GM21619 (cell line): ENCODE measurements at regions not wholly inside any gene's neighbourhood (a gene's known extent, or its start where the extent isn't known, plus 50 kb on each side); places are given as distances from the start of the nearest gene placed in this dataset.
"Not testable (repeated sequence)": the region's sequence is repeated elsewhere in the genome, so short reads cannot be mapped to it uniquely, and the experiment has no call there.

Source experiments
- ATAC-seq: cut with Tn5 transposase; IDR thresholded peaks from one replicate; pipeline ENCODE4 v1.9.1; 2021; ENCODE audit not compliant: unreplicated experiment

GRCh38 chr15:99826157-99826780 is 93.0 kb upstream of the LYSMD4 start:
- ATAC-seq, result no peak

- ATAC-seq, result no peak
Observed at GRCh38 chr15:99823346-99823745, 90.1 kb upstream of the LYSMD4 start.

GRCh38 chr15:99819981-99820718 is 86.9 kb upstream of the LYSMD4 start:
- ATAC-seq, result no peak

- ATAC-seq, result no peak
Observed at GRCh38 chr15:99818872-99819271, 85.6 kb upstream of the LYSMD4 start.

GRCh38 chr15:99816862-99817261 is 83.6 kb upstream of the LYSMD4 start:
- not testable (repeated sequence) for ATAC-seq

- ATAC-seq, result not testable (repeated sequence)
Observed at GRCh38 chr15:99810663-99811062, 77.4 kb upstream of the LYSMD4 start.

- ATAC-seq, result not testable (repeated sequence)
Observed at GRCh38 chr15:99799854-99800250, 66.6 kb upstream of the LYSMD4 start.

- ATAC-seq, result not testable (repeated sequence)
Observed at GRCh38 chr15:99799182-99799853, 66.1 kb upstream of the LYSMD4 start.

- ATAC-seq, result peak; percentile 57
Observed at GRCh38 chr15:99796940-99797870, 64.0 kb upstream of the LYSMD4 start.

GRCh38 chr15:99791881-99792807 is 58.9 kb upstream of the LYSMD4 start:
- not testable (repeated sequence) for ATAC-seq

GRCh38 chr15:99790751-99791150 is 57.5 kb upstream of the LYSMD4 start:
- not testable (repeated sequence) for ATAC-seq

- ATAC-seq, result no peak
Observed at GRCh38 chr15:99788156-99788555, 54.9 kb upstream of the LYSMD4 start.

GRCh38 chr15:99784800-99785199 is 51.6 kb upstream of the LYSMD4 start:
- ATAC-seq, result not testable (repeated sequence)

GRCh38 chr15:99783918-99784619 is 50.8 kb upstream of the LYSMD4 start:
- not testable (repeated sequence) for ATAC-seq
